SH-SY5Y (cell line): ENCODE measurements at regions not wholly inside any gene's neighbourhood (a gene's known extent, or its start where the extent isn't known, plus 50 kb on each side); places are given as distances from the start of the nearest gene placed in this dataset.

Source experiments
- GATA2 ChIP-seq: IDR thresholded peaks from 2 replicates; pipeline ENCODE4 v1.6.1; 2011; ENCODE audit warnings: mild to moderate bottlenecking, low read depth, low read length
- GATA3 ChIP-seq: IDR thresholded peaks from 2 replicates; pipeline ENCODE4 v1.6.1; 2011; ENCODE audit warnings: low read depth, mild to moderate bottlenecking, low read length, moderate library complexity

DNA sequence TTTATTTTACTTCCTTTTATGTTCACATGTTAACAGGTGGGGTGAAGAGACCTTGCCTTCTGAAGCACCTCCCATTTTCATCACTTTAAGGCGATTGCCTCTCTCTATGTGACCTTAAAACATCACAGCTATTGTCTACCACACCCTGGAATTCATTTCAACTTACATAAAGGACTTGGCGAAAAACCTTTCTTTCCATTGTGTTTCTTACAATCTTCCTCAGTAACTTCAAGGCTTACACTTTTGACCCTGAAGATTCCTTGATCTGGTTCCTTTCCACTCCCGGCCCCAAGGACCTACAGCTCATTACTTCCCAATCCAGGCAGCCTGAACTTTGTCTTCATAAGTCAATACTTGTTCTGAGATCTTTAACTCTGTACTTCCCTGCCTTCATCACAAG is 443.3 kb downstream of the ADAMTS20 start:
- no peak for TF ChIP-seq GATA2
- TF ChIP-seq GATA3 = no peak
